Ishikawa (cell line): ENCODE measurements at regions not wholly inside any gene's neighbourhood (a gene's known extent, or its start where the extent isn't known, plus 50 kb on each side); places are given as distances from the start of the nearest gene placed in this dataset.

ENCODE experiments used
- CEBPB ChIP-seq: IDR thresholded peaks from 2 replicates; pipeline ENCODE4 v1.6.1; 2012
- CREB1 ChIP-seq: IDR thresholded peaks from 2 replicates; pipeline ENCODE4 v1.6.1; 2012; ENCODE audit warnings: low read depth
- EGR1 ChIP-seq: IDR thresholded peaks from 2 replicates; pipeline ENCODE4 v1.6.1; 2012
- EP300 ChIP-seq: IDR thresholded peaks from 2 replicates; pipeline ENCODE4 v1.6.1; 2012; ENCODE audit warnings: borderline replicate concordance
- FOXM1 ChIP-seq: IDR thresholded peaks from 2 replicates; pipeline ENCODE4 v1.6.1; 2012; ENCODE audit warnings: low read depth, borderline replicate concordance
- MAX ChIP-seq: IDR thresholded peaks from 2 replicates; pipeline ENCODE4 v1.6.1; 2012
- NFIC ChIP-seq: IDR thresholded peaks from 2 replicates; pipeline ENCODE4 v1.6.1; 2012
- RAD21 ChIP-seq: IDR thresholded peaks from 2 replicates; pipeline ENCODE4 v1.6.1; 2012; ENCODE audit warnings: low read depth
- TAF1 ChIP-seq: IDR thresholded peaks from 2 replicates; pipeline ENCODE4 v1.6.1; 2012; ENCODE audit warnings: low read depth, mild to moderate bottlenecking
- TCF12 ChIP-seq: IDR thresholded peaks from 2 replicates; pipeline ENCODE4 v1.6.1; 2012; ENCODE audit warnings: low read depth
- TEAD4 ChIP-seq: IDR thresholded peaks from 2 replicates; pipeline ENCODE4 v1.6.1; 2012
- YY1 ChIP-seq: IDR thresholded peaks from 2 replicates; pipeline ENCODE4 v1.6.1; 2012; ENCODE audit warnings: low read depth
- ZBTB7A ChIP-seq: IDR thresholded peaks from 2 replicates; pipeline ENCODE4 v1.6.1; 2012; ENCODE audit warnings: low read depth
- TF ChIP-seq, protein P1 (sequence below): IDR thresholded peaks from 2 replicates; pipeline ENCODE4 v1.6.1; 2012
- TF ChIP-seq, protein P2 (sequence below): IDR thresholded peaks from 2 replicates; pipeline ENCODE4 v1.6.1; 2012; ENCODE audit warnings: low read depth, mild to moderate bottlenecking

DNA sequence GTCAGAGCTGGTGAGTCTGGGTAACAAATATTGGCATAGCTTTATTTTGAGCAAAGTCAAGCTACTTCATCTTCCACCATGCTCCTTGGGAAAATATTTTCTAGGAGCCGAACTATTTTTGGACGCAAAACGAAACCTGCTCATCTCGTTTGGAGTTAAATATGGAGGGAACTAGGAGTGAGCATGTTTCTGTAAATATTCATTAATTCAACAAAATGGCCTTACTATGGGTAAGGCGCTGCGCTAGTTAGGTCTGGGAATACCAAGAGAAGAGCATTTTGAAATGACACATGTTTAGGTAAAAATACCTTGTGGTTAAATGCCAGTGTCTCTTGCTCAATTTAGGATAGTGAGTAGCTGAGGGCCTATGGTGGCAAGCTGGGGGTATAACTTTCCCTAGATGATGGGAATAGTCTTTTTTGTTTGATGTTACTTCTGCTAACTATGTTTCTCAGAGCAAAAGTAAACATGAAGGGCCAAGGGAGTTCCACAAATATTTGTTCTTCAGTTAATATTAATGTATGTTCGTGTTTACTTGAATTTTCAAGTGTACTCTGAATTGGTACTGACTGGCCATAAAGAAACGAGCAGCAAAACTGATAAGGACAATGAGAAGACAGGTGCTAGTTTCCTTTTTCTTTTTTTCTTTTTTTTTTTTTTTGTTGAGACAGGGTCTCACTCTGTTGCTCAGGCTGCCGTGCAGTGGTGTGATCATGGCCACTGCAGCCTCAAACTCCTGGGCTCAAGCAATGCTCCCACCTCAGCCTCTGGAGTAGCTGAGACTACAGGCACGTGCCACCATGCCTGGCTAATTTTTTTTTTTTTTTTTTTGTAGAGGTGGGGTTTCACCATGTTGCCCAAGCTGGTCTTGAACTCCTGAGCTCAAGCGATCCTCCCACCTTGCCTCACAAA lies 77.7 kb downstream of the MAP1LC3B2 start:
- no peak for TF ChIP-seq ZBTB7A
- no peak for TF ChIP-seq CEBPB
- no peak for TF ChIP-seq YY1
- TF ChIP-seq EGR1, result no peak
- TF ChIP-seq, protein P1, sequence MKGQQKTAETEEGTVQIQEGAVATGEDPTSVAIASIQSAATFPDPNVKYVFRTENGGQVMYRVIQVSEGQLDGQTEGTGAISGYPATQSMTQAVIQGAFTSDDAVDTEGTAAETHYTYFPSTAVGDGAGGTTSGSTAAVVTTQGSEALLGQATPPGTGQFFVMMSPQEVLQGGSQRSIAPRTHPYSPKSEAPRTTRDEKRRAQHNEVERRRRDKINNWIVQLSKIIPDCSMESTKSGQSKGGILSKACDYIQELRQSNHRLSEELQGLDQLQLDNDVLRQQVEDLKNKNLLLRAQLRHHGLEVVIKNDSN, result no peak
- TF ChIP-seq MAX, result no peak
- TF ChIP-seq TAF1, result no peak
- no peak for TF ChIP-seq TCF12
- TF ChIP-seq FOXM1, result no peak
- TF ChIP-seq, protein P2, sequence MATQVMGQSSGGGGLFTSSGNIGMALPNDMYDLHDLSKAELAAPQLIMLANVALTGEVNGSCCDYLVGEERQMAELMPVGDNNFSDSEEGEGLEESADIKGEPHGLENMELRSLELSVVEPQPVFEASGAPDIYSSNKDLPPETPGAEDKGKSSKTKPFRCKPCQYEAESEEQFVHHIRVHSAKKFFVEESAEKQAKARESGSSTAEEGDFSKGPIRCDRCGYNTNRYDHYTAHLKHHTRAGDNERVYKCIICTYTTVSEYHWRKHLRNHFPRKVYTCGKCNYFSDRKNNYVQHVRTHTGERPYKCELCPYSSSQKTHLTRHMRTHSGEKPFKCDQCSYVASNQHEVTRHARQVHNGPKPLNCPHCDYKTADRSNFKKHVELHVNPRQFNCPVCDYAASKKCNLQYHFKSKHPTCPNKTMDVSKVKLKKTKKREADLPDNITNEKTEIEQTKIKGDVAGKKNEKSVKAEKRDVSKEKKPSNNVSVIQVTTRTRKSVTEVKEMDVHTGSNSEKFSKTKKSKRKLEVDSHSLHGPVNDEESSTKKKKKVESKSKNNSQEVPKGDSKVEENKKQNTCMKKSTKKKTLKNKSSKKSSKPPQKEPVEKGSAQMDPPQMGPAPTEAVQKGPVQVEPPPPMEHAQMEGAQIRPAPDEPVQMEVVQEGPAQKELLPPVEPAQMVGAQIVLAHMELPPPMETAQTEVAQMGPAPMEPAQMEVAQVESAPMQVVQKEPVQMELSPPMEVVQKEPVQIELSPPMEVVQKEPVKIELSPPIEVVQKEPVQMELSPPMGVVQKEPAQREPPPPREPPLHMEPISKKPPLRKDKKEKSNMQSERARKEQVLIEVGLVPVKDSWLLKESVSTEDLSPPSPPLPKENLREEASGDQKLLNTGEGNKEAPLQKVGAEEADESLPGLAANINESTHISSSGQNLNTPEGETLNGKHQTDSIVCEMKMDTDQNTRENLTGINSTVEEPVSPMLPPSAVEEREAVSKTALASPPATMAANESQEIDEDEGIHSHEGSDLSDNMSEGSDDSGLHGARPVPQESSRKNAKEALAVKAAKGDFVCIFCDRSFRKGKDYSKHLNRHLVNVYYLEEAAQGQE, result no peak
- TF ChIP-seq EP300, result no peak
- no peak for TF ChIP-seq CREB1
- no peak for TF ChIP-seq RAD21
- no peak for TF ChIP-seq NFIC
- TF ChIP-seq TEAD4, result no peak

GRCh38 chr12:116635487-116635886 lies 76.3 kb downstream of the MAP1LC3B2 start:
- no peak for TF ChIP-seq EP300
- no peak for TF ChIP-seq TAF1
- TF ChIP-seq TEAD4, result no peak
- TF ChIP-seq, protein P2, result no peak
- TF ChIP-seq TCF12, result no peak
- TF ChIP-seq ZBTB7A, result no peak
- TF ChIP-seq YY1, result no peak
- TF ChIP-seq, protein P1, result no peak
- no peak for TF ChIP-seq CEBPB
- TF ChIP-seq CREB1, result no peak
- TF ChIP-seq EGR1, result no peak
- TF ChIP-seq RAD21, result no peak
- no peak for TF ChIP-seq MAX
- no peak for TF ChIP-seq NFIC

DNA sequence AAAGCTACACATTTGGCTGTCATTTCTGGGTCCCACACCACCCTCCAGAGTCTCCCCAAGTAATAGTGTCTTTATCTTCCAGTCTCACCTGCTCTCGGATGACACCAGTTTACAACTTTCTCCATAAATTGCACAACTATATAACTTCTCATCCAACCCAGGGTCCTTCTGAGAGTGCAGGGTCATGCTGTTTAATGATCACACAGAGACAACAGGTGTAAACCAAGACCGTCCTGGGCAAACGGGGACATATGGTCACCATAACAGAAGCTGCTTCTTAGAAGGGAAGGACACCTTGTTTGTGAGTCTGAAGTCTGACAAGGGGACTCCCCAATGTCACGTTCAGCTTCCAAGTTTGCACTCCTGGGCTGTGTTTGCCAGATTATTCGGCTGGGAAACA lies 74.3 kb downstream of the MAP1LC3B2 start:
- TF ChIP-seq YY1 (no peak), CREB1 (no peak), ZBTB7A (no peak), MAX (no peak), TAF1 (no peak), NFIC (no peak), CEBPB (no peak), EP300 (no peak), FOXM1 (no peak), RAD21 (no peak), TEAD4 (no peak), TCF12 (no peak), EGR1 (no peak)
- TF ChIP-seq, protein P1, result no peak
- TF ChIP-seq, protein P2, result no peak
